Bronchial epithelial cell (primary cell): ENCODE measurements at regions not wholly inside any gene's neighbourhood (a gene's known extent, or its start where the extent isn't known, plus 50 kb on each side); places are given as distances from the start of the nearest gene placed in this dataset.

Experiments used
- DNase-seq: peaks from one replicate; pipeline ENCODE4 v3.0.0-alpha.2; 2010; ENCODE audit warnings: low read depth
- FAIRE-seq: peaks from 2 replicates; lab custom pipeline; 2011; peaks lifted over from hg19 to GRCh38; lab: Jason Lieb, UNC
- H3K27me3 ChIP-seq: 2 replicates; pipeline ENCODE4 v1.5.1; 2011; ENCODE audit warnings: low read length; ENCODE audit not compliant: control insufficient read depth, insufficient read depth
- H3K36me3 ChIP-seq: 2 replicates; pipeline ENCODE4 v1.5.1; 2011; ENCODE audit warnings: low read length; ENCODE audit not compliant: control insufficient read depth, insufficient read depth
- H3K4me3 ChIP-seq: 2 replicates; pipeline ENCODE4 v1.5.1; 2011; ENCODE audit warnings: mild to moderate bottlenecking, low read depth, low read length, control low read depth
- CTCF ChIP-seq: IDR thresholded peaks from 2 replicates; pipeline ENCODE4 v1.5.1; 2011; ENCODE audit warnings: mild to moderate bottlenecking, moderate library complexity, low read length, control low read depth, inconsistent platforms; ENCODE audit not compliant: insufficient read depth, severe bottlenecking

- FAIRE-seq (no peak), DNase-seq (peak; percentile 85)
- H3K36me3 ChIP-seq = no peaks in the 10 kb centered on the region
- TF ChIP-seq CTCF = no peak
- H3K4me3 ChIP-seq = no peak overlapping the region
- H3K27me3 ChIP-seq = no peaks in the 10 kb centered on the region
Observed at GRCh38 chr18:73615506-73615905, 532.1 kb downstream of the FBXO15 start.

- peak; percentile 97 for FAIRE-seq
Observed at GRCh38 chr18:73614812-73615211, 532.8 kb downstream of the FBXO15 start.

GRCh38 chr18:73613706-73614340, 533.8 kb downstream of the FBXO15 start:
- FAIRE-seq (no peak), DNase-seq (peak; percentile 83)
- H3K36me3 ChIP-seq = no peaks in the 10 kb centered on the region
- no peak for TF ChIP-seq CTCF
- H3K4me3 ChIP-seq = no peak overlapping the region
- H3K27me3 ChIP-seq = no peaks in the 10 kb centered on the region

More at GRCh38 chr18:73614812-73615211, 532.8 kb downstream of the FBXO15 start:
- Histone ChIP-seq H3K27me3 (no peaks in the 10 kb centered on the region), H3K36me3 (no peaks in the 10 kb centered on the region), H3K4me3 (no peak overlapping the region)
- DNase-seq = peak; percentile 98
- TF ChIP-seq CTCF = no peak

GRCh38 chr18:73597832-73598615, 549.6 kb downstream of the FBXO15 start:
- DNase-seq (no peak), FAIRE-seq (no peak)
- no peak for TF ChIP-seq CTCF
- H3K4me3 ChIP-seq = no peak overlapping the region
- no peaks in the 10 kb centered on the region for H3K27me3 ChIP-seq
- no peaks in the 10 kb centered on the region for H3K36me3 ChIP-seq

DNA sequence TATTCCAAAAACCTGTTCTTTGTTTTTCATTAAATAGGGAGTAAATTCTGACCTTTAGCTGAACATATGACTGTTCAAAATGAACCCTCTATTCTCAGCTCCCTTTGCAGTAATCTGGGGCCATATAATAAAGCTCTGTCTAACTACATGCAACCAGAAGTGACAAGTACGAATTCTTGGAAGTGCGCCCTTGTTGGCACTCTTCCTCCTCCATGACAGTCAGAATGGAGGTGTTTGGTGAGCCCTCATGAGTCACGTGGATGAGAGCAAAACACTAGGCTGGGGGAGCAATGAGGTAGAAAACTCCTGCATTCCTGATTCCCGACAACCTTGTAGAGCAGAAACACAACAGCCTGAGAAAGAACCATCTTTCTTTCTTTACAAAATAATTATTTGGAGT, 552.9 kb downstream of the FBXO15 start:
- FAIRE-seq (no peak), DNase-seq (no peak)
- no peak for TF ChIP-seq CTCF
- Histone ChIP-seq H3K36me3 (no peaks in the 10 kb centered on the region), H3K4me3 (no peak overlapping the region), H3K27me3 (no peaks in the 10 kb centered on the region)
